ENCODE measurements at regions not wholly inside any gene's neighbourhood (a gene's known extent, or its start where the extent isn't known, plus 50 kb on each side); places are given as distances from the start of the nearest gene placed in this dataset.

GRCh38 chr12:9351136-9351535 lies 142.9 kb upstream of the PZP start (continued):
- TF ChIP-seq EP300 (IDR thresholded peaks at IDR 0.05; ENCODE audit: low read depth in 2 of 2, low read length in 2 of 2) (no peak), EP300 (CRISPR knock-in tag; IDR thresholded peaks at IDR 0.05; ENCODE audit: borderline replicate concordance) (no peak), ZNF383 (CRISPR knock-in tag; IDR thresholded peaks at IDR 0.05; ENCODE audit: borderline replicate concordance) (no peak), RCOR2 (CRISPR knock-in tag; IDR thresholded peaks at IDR 0.05) (0 out of 2 replicates have a peak, but pooled peaks have one; percentile 11), GATAD1 (CRISPR knock-in tag; IDR thresholded peaks at IDR 0.05) (no peak), XRCC5 (optimal IDR thresholded peaks at IDR 0.05; ENCODE audit: low read length) (no peak), ZNF737 (CRISPR knock-in tag; IDR thresholded peaks at IDR 0.05; ENCODE audit: borderline replicate concordance) (no peak), ZNF572 (CRISPR knock-in tag; IDR thresholded peaks at IDR 0.05) (no peak), WIZ (CRISPR knock-in tag; IDR thresholded peaks at IDR 0.05) (no peak), RARA (CRISPR knock-in tag; IDR thresholded peaks at IDR 0.05) (no peak), MIER2 (CRISPR knock-in tag; IDR thresholded peaks at IDR 0.05) (no peak), HNF4G (IDR thresholded peaks at IDR 0.05; ENCODE audit: borderline replicate concordance, low read depth, low read length) (no peak), HNF4G (CRISPR knock-in tag; IDR thresholded peaks at IDR 0.05; ENCODE audit: borderline replicate concordance, low read depth) (no peak), ZNF121 (CRISPR knock-in tag; IDR thresholded peaks at IDR 0.05) (peak; percentile 49; the same call in 1 of the 2 replicates), SIX4 (CRISPR knock-in tag; IDR thresholded peaks at IDR 0.05) (peak; percentile 75), ZNF354B (CRISPR knock-in tag; IDR thresholded peaks at IDR 0.05) (no peak), ZNF143 (CRISPR knock-in tag; IDR thresholded peaks at IDR 0.05) (no peak), MED8 (CRISPR knock-in tag; IDR thresholded peaks at IDR 0.05; ENCODE audit: insufficient replicate concordance) (no peak), HMG20B (CRISPR knock-in tag; conservative IDR thresholded peaks at IDR 0.05) (peak; percentile 84), CREB1 (IDR thresholded peaks at IDR 0.05) (no peak), CREB1 (CRISPR knock-in tag; IDR thresholded peaks at IDR 0.05) (no peak), CHD4 (IDR thresholded peaks at IDR 0.05; ENCODE audit: borderline replicate concordance, low read length) (no peak), MXI1 (IDR thresholded peaks at IDR 0.05; ENCODE audit: borderline replicate concordance, low read depth, low read length) (no peak), GFI1 (CRISPR knock-in tag; IDR thresholded peaks at IDR 0.05; ENCODE audit: borderline replicate concordance) (peak; percentile 99), SIX1 (CRISPR knock-in tag; IDR thresholded peaks at IDR 0.05; ENCODE audit: borderline replicate concordance) (peak; percentile 61; the same call in 1 of the 2 replicates)
- TF ChIP-seq, protein P1, sequence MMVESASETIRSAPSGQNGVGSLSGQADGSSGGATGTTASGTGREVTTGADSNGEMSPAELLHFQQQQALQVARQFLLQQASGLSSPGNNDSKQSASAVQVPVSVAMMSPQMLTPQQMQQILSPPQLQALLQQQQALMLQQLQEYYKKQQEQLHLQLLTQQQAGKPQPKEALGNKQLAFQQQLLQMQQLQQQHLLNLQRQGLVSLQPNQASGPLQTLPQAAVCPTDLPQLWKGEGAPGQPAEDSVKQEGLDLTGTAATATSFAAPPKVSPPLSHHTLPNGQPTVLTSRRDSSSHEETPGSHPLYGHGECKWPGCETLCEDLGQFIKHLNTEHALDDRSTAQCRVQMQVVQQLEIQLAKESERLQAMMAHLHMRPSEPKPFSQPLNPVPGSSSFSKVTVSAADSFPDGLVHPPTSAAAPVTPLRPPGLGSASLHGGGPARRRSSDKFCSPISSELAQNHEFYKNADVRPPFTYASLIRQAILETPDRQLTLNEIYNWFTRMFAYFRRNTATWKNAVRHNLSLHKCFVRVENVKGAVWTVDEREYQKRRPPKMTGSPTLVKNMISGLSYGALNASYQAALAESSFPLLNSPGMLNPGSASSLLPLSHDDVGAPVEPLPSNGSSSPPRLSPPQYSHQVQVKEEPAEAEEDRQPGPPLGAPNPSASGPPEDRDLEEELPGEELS (CRISPR knock-in tag; IDR thresholded peaks at IDR 0.05): no peak
- TF ChIP-seq, protein P2, sequence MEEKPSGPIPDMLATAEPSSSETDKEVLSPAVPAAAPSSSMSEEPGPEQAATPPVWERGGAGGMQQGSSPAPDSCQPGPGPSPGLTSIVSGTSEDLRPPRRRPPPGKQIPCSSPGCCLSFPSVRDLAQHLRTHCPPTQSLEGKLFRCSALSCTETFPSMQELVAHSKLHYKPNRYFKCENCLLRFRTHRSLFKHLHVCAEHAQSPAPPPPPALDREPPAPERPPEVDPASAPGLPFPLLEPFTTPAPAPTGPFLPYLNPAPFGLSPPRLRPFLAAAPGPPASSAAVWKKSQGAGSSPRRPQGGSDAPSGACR (CRISPR knock-in tag; IDR thresholded peaks at IDR 0.05): no peak
